ENCODE measurements at regions not wholly inside any gene's neighbourhood (a gene's known extent, or its start where the extent isn't known, plus 50 kb on each side); places are given as distances from the start of the nearest gene placed in this dataset.

- no peak for DNase-seq
- no peak for TF ChIP-seq CTCF (IDR thresholded peaks at IDR 0.05; ENCODE audit: borderline replicate concordance, extremely low read depth, low read length, poor library complexity, severe bottlenecking)
- no peak for TF ChIP-seq EZH2 (IDR thresholded peaks at IDR 0.05; ENCODE audit: borderline replicate concordance, low read depth, low read length, severe bottlenecking)
- ATAC-seq (ENCODE audit: insufficient read depth, low read depth): no peak
- H3K36me3 ChIP-seq (ENCODE audit: insufficient read depth, low read length): no peaks in the 10 kb centered on the region
- peaks cover 7% of the 10 kb centered on the region for H3K27me3 ChIP-seq (ENCODE audit: insufficient read depth, low read length, poor library complexity)
- no peak overlapping the region for H2AFZ ChIP-seq (ENCODE audit: low read depth, low read length)
- H3K27ac ChIP-seq (ENCODE audit: low read length): no peak overlapping the region
- H4K20me1 ChIP-seq (ENCODE audit: insufficient read depth, low read length): no peaks in the 10 kb centered on the region
- H3K79me2 ChIP-seq (ENCODE audit: insufficient read depth, low read length): no peaks in the 10 kb centered on the region
- H3K4me3 ChIP-seq (ENCODE audit: low read depth in 1 of 2, low read length in 2 of 2): no peak overlapping the region
- no peaks in the 10 kb centered on the region for H3K9me3 ChIP-seq (ENCODE audit: insufficient read depth, low read length, severe bottlenecking)
- H3K4me1 ChIP-seq (ENCODE audit: insufficient read depth, low read length): no peaks in the 10 kb centered on the region; the same call in 1 of the 2 replicates
- no peak overlapping the region for H3K4me2 ChIP-seq (ENCODE audit: insufficient read depth, low read length)
- H3K9ac ChIP-seq (ENCODE audit: low read depth, low read length): no peak overlapping the region
These were observed 558.0 kb downstream of the GALR1 start for GRCh38 chr18:77807650-77808049.

- no peak overlapping the region for H3K9ac ChIP-seq (ENCODE audit: low read depth, low read length)
- no peaks in the 10 kb centered on the region for H3K36me3 ChIP-seq (ENCODE audit: insufficient read depth, low read length)
- H3K79me2 ChIP-seq (ENCODE audit: insufficient read depth, low read length): no peaks in the 10 kb centered on the region
- H3K4me2 ChIP-seq (ENCODE audit: insufficient read depth, low read length): no peak overlapping the region
- H3K27ac ChIP-seq (ENCODE audit: low read length): no peak overlapping the region
- no peaks in the 10 kb centered on the region for H3K9me3 ChIP-seq (ENCODE audit: insufficient read depth, low read length, severe bottlenecking)
- peak; percentile 20 for DNase-seq
- no peaks in the 10 kb centered on the region for H3K27me3 ChIP-seq (ENCODE audit: insufficient read depth, low read length, poor library complexity)
- no peak overlapping the region for H2AFZ ChIP-seq (ENCODE audit: low read depth, low read length)
- H4K20me1 ChIP-seq (ENCODE audit: insufficient read depth, low read length): no peaks in the 10 kb centered on the region
- no peak overlapping the region for H3K4me3 ChIP-seq (ENCODE audit: low read depth in 1 of 2, low read length in 2 of 2)
- TF ChIP-seq CTCF (IDR thresholded peaks at IDR 0.05; ENCODE audit: borderline replicate concordance, extremely low read depth, low read length, poor library complexity, severe bottlenecking) (no peak), EZH2 (IDR thresholded peaks at IDR 0.05; ENCODE audit: borderline replicate concordance, low read depth, low read length, severe bottlenecking) (no peak)
- no peaks in the 10 kb centered on the region; the same call in 1 of the 2 replicates for H3K4me1 ChIP-seq (ENCODE audit: insufficient read depth, low read length)
- peak; percentile 52; the same call in 2 of the 3 replicates for ATAC-seq (ENCODE audit: insufficient read depth, low read depth)
These were observed 561.9 kb downstream of the GALR1 start for GRCh38 chr18:77811503-77811902.

GRCh38 chr18:77815666-77816338 lies 566.2 kb downstream of the GALR1 start:
- Histone ChIP-seq H3K4me1 (ENCODE audit: insufficient read depth, low read length) (no peaks in the 10 kb centered on the region; the same call in 1 of the 2 replicates), H4K20me1 (ENCODE audit: insufficient read depth, low read length) (no peaks in the 10 kb centered on the region), H2AFZ (ENCODE audit: low read depth, low read length) (no peak overlapping the region), H3K4me2 (ENCODE audit: insufficient read depth, low read length) (no peak overlapping the region), H3K27ac (ENCODE audit: low read length) (no peak overlapping the region), H3K9me3 (ENCODE audit: insufficient read depth, low read length, severe bottlenecking) (no peaks in the 10 kb centered on the region), H3K36me3 (ENCODE audit: insufficient read depth, low read length) (no peaks in the 10 kb centered on the region), H3K79me2 (ENCODE audit: insufficient read depth, low read length) (no peaks in the 10 kb centered on the region), H3K4me3 (ENCODE audit: low read depth in 1 of 2, low read length in 2 of 2) (no peak overlapping the region), H3K9ac (ENCODE audit: low read depth, low read length) (no peak overlapping the region), H3K27me3 (ENCODE audit: insufficient read depth, low read length, poor library complexity) (peaks cover 3% of the 10 kb centered on the region)
- no peak for DNase-seq
- ATAC-seq (ENCODE audit: insufficient read depth, low read depth): no peak
- TF ChIP-seq CTCF (IDR thresholded peaks at IDR 0.05; ENCODE audit: borderline replicate concordance, extremely low read depth, low read length, poor library complexity, severe bottlenecking) (no peak), EZH2 (IDR thresholded peaks at IDR 0.05; ENCODE audit: borderline replicate concordance, low read depth, low read length, severe bottlenecking) (no peak)

Measured in DND-41 (cell line).